ENCODE measurements at regions not wholly inside any gene's neighbourhood (a gene's known extent, or its start where the extent isn't known, plus 50 kb on each side); places are given as distances from the start of the nearest gene placed in this dataset.

GRCh38 chr11:69880826-69881445 lies 61.7 kb upstream of the FGF3 start:
- POLR2A ChIA-PET: no interaction called here
- no peak overlapping the region for H2AFZ ChIP-seq (ENCODE audit: low read length)
- intact Hi-C loops (cut with micrococcal nuclease; ENCODE audit: unreplicated experiment) (no loop called here), in situ Hi-C loops (cut with HindIII; ENCODE audit: extremely low pct_ligation_motif_present, low pct_unique_long_range_greater_than_20kb) (no loop called here)
- no TSS peak for BruUV-seq (replicated peaks)
- H3K4me1 ChIP-seq (ENCODE audit: insufficient read depth, low read length): no peaks in the 10 kb centered on the region
- WGBS (ENCODE audit: low lambda C conversion rate): 14% methylated on average over 1 of the region's 10 CpGs
- H3K36me3 ChIP-seq (replicated peaks in 1 of 2; ENCODE audit: control insufficient read depth in 1 of 2, insufficient read depth in 2 of 2, low read length in 2 of 2): no peaks in the 10 kb centered on the region
- no peak for TF ChIP-seq MTA1 (CRISPR knock-in tag; IDR thresholded peaks at IDR 0.05; ENCODE audit: borderline replicate concordance)
- TF ChIP-seq ZNF589 (CRISPR knock-in tag; conservative IDR thresholded peaks at IDR 0.05): no peak
- no peak for TF ChIP-seq ZNF431 (CRISPR knock-in tag; IDR thresholded peaks at IDR 0.05; ENCODE audit: borderline replicate concordance, low read depth)
- FAIRE-seq (no peak), ATAC-seq (no peak), DNase-seq (ENCODE audit: low spot score) (no peak)
- CTCF ChIA-PET (ENCODE audit: low intra/inter-chr PET ratio, low total read pairs): no interaction called here
- H3K9ac ChIP-seq (ENCODE audit: insufficient read depth, low read depth, low read length): no peak overlapping the region
- no peaks in the 10 kb centered on the region for H4K20me1 ChIP-seq (ENCODE audit: insufficient read depth, low read length)
- peaks cover 12 to 46% of the 10 kb centered on the region in 2 experiments; a peak in 4 of 5 replicates for H3K27me3 ChIP-seq (ENCODE audit: control insufficient read depth in 1 of 2, insufficient read depth in 2 of 2, low read length in 2 of 2)
- H3K9me3 ChIP-seq (ENCODE audit: low read length): no peaks in the 10 kb centered on the region
- H3K4me2 ChIP-seq (ENCODE audit: low read depth, low read length): no peak overlapping the region
- no peak overlapping the region for H3K4me3 ChIP-seq (replicated peaks in 1 of 3; ENCODE audit: insufficient read depth in 1 of 3, low read depth in 2 of 3, low read length in 3 of 3)
- no peak overlapping the region for H3K27ac ChIP-seq (ENCODE audit: extremely low read length, insufficient read depth, low read length)
- H3K79me2 ChIP-seq (ENCODE audit: insufficient read depth, low read length): no peaks in the 10 kb centered on the region

DNA sequence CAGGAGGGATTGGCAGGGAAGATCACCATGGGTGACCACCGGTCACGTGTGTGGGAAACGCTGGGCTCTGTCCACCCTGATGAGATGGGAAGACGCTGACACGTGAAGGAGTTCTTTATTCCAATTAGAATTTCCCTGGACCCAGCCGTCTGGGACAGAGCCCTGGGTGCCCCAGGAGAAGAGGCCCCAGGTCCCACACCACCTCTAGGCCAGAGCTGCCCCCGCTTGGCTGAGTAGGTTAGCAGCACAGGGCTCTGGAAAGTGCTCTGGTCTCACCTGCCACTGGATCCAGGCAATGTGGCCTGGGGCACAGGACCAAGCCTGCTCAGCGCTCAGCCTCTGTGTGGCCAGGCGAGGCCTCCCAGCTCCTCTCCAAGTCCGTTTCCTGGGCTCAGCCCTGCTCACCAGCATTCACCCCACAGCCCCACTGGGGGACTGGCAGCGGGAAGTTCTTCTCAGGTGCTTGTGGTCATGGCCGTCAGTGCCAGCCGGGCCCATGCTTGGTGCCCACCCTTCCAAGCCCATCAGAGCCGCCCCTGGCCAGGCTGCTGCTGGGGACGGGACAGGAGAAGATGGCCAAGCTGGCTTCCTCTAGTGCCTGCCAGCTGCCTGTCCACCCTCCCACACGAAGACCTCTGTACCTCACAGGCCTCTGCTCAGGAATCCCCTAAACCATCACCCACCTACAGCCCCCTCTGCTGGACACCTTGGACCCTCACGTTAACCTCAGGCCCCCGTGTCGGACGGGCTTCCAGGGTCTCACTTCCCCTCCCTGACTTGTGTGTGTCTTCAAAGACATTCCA lies 62.5 kb upstream of the FGF3 start:
- Histone ChIP-seq H3K27ac (ENCODE audit: extremely low read length, insufficient read depth, low read length) (no peak overlapping the region), H3K4me3 (replicated peaks in 1 of 3; ENCODE audit: insufficient read depth in 1 of 3, low read depth in 2 of 3, low read length in 3 of 3) (no peak overlapping the region), H3K36me3 (replicated peaks in 1 of 2; ENCODE audit: control insufficient read depth in 1 of 2, insufficient read depth in 2 of 2, low read length in 2 of 2) (no peaks in the 10 kb centered on the region), H3K79me2 (ENCODE audit: insufficient read depth, low read length) (no peaks in the 10 kb centered on the region), H3K4me2 (ENCODE audit: low read depth, low read length) (no peak overlapping the region), H3K9me3 (ENCODE audit: low read length) (no peaks in the 10 kb centered on the region), H3K9ac (ENCODE audit: insufficient read depth, low read depth, low read length) (no peak overlapping the region), H3K27me3 (ENCODE audit: control insufficient read depth in 1 of 2, insufficient read depth in 2 of 2, low read length in 2 of 2) (peaks cover 8 to 42% of the 10 kb centered on the region in 2 experiments; a peak in 4 of 5 replicates), H4K20me1 (ENCODE audit: insufficient read depth, low read length) (no peaks in the 10 kb centered on the region), H2AFZ (ENCODE audit: low read length) (no peak overlapping the region), H3K4me1 (ENCODE audit: insufficient read depth, low read length) (no peaks in the 10 kb centered on the region)
- CTCF ChIA-PET (ENCODE audit: low intra/inter-chr PET ratio, low total read pairs): no interaction called here
- TF ChIP-seq ONECUT2 (CRISPR knock-in tag; IDR thresholded peaks at IDR 0.05) (no peak), ZXDC (CRISPR knock-in tag; IDR thresholded peaks at IDR 0.05) (no peak), CTCF (CRISPR knock-in tag; IDR thresholded peaks at IDR 0.05) (peak; percentile 47), RAD51 (IDR thresholded peaks at IDR 0.05; ENCODE audit: borderline replicate concordance) (no peak)
- no peak for FAIRE-seq
- POLR2A ChIA-PET: no interaction called here
- peak; percentile 41 for ATAC-seq
- no peak for DNase-seq (ENCODE audit: low spot score)
- no TSS peak for BruUV-seq (replicated peaks)
- intact Hi-C loops (cut with micrococcal nuclease; ENCODE audit: unreplicated experiment): no loop called here
- WGBS (ENCODE audit: low lambda C conversion rate): 12% methylated on average over 5 of the region's 20 CpGs
- in situ Hi-C loops (cut with HindIII; ENCODE audit: extremely low pct_ligation_motif_present, low pct_unique_long_range_greater_than_20kb): no loop called here

Data from HepG2 (cell line).